Cardiac fibroblast (primary cell): ENCODE measurements at regions not wholly inside any gene's neighbourhood (a gene's known extent, or its start where the extent isn't known, plus 50 kb on each side); places are given as distances from the start of the nearest gene placed in this dataset.

ENCODE experiments used
- DNase-seq, 2 donors: peaks; one replicate each; pipeline versions ENCODE4 v3.0.0 to v3.0.0-alpha.2; 2010; ENCODE audit warnings: low read depth in 2 of 2
- H3K4me3 ChIP-seq, 2 donors: replicated peaks in 1 of 2; 1 replicate in 1 of 2; 2 replicates in 1 of 2; pipeline ENCODE4 v1.5.1; 2011; ENCODE audit warnings: low read depth in 2 of 2, low read length in 2 of 2, mild to moderate bottlenecking in 2 of 2, moderate library complexity in 1 of 2
- TF ChIP-seq, protein P1 (sequence below): IDR thresholded peaks from one replicate; pipeline ENCODE4 v1.5.1; 2011; ENCODE audit warnings: low read depth, mild to moderate bottlenecking, low read length, inconsistent platforms

DNA sequence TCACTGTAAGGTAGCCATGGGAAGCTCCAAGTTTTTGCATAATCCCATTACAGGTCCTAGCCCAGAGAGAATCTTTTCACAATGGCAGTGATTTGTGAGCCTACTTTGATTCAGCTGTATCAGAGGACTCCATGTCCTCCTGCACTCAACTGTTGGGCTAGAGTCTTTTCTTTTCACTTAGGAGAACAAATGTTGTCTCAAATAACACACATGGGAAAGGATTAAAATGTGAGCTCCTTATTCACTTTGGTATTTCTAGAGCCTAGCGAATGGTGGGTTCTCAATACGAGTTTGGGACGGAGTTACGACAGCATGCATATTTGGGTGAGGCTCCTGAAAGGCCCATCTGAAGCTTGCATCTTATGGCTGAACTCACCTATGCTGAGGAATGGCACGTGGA lies 183.5 kb upstream of the STEAP4 start:
- TF ChIP-seq, protein P1, sequence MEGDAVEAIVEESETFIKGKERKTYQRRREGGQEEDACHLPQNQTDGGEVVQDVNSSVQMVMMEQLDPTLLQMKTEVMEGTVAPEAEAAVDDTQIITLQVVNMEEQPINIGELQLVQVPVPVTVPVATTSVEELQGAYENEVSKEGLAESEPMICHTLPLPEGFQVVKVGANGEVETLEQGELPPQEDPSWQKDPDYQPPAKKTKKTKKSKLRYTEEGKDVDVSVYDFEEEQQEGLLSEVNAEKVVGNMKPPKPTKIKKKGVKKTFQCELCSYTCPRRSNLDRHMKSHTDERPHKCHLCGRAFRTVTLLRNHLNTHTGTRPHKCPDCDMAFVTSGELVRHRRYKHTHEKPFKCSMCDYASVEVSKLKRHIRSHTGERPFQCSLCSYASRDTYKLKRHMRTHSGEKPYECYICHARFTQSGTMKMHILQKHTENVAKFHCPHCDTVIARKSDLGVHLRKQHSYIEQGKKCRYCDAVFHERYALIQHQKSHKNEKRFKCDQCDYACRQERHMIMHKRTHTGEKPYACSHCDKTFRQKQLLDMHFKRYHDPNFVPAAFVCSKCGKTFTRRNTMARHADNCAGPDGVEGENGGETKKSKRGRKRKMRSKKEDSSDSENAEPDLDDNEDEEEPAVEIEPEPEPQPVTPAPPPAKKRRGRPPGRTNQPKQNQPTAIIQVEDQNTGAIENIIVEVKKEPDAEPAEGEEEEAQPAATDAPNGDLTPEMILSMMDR = no peak
- no peak for DNase-seq
- H3K4me3 ChIP-seq = no peak overlapping the region

DNA sequence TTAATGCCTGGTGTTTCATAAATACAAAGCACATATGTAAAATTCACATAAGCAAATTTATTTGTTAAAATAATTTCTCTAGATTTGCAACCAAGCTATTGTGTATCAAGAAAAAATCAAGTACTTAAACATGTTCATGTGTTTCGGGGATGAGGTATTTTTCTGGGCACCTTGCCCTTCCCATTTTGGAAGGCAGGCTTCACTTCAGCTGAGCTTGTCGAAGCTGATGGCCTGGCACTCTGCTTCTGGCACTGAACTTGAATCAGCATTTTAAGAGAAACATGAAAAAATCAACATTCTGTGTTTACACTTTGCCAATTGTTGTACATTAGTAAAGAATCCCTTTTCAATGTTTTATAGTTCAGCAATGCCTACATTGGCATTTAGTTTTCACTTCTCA lies 179.1 kb upstream of the STEAP4 start:
- TF ChIP-seq, protein P1 = no peak
- H3K4me3 ChIP-seq = no peak overlapping the region
- no peak for DNase-seq

DNA sequence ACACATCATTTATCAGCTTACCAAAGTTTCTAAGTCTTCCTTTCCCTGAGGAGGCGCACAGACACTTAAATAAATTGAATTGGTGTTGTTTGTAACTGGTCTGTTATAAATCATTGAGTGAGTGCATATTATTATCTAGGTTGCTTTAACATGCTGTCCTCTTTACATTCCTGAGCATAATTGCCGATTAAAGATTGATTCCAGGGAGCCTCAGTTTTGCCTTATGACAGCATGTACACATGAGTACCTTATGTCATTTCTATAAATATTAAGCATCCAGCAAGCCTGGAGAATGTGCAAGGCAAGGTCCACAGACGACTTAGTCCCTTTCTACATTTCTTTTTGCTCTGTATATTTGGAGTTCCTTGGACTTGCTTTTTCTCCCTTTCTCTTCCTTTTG lies 177.9 kb upstream of the STEAP4 start:
- no peak for DNase-seq
- TF ChIP-seq, protein P1 = no peak
- H3K4me3 ChIP-seq = no peak overlapping the region

DNA sequence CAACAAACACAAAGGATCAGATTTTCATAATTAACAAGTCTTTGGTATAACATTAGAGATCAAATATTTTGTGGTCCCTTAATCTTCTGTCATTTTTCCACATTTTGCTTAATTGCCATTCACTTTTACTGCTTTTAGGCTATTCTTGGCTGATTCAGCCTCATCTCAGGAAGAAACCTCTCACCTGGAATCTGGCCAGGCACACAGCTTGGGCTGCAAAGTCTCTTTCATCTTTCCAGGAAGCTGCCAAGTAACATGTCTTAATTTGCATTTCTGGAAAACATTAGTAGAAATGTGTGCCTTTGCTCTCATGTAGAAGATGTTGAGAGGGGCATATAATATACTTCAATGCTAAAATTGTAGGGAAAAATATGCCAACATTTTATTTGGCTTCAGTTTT lies 174.2 kb upstream of the STEAP4 start:
- TF ChIP-seq, protein P1 = no peak
- peak in 1 of 2 donors; percentile 0 for DNase-seq
- H3K4me3 ChIP-seq = no peak overlapping the region

DNA sequence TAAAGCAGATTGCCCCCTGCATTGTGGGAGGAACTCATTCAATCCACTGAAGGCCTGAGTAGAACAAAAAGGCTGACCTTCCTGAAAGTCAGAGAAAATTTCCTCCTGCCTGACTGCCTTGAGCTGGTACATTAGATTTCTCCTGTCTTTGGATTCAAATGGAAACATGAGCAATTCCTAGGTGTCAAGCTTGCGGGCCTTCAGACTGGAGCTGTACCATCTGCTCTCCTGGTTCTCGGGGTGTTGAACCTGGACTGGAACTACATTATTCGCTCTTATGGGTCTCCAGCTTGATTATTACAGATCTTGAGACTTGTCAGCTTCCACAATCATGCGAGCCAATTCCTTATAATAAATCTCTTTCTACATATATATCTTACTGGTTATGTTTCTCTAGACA lies 173.6 kb upstream of the STEAP4 start:
- TF ChIP-seq, protein P1 = no peak
- H3K4me3 ChIP-seq = no peak overlapping the region
- DNase-seq = no peak

DNA sequence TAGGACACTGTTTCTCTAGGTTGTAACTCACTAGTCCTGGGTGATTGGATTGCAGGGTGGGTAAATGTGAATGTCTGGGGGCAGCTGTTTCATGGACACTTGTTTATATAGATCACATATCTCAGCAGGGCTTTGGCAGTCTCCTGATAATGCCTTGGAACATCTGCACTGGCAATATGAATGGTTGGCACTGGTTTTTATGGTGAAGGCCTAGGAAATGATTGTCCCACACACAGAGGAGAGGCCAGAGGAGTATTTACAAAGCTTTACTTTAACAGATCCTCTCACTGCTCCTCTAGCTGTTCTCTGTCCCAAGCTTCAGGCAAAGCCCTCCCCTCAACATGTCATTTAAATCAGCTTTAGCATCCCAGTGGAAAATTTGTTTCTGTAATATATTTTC lies 171.3 kb upstream of the STEAP4 start:
- no peak for DNase-seq
- TF ChIP-seq, protein P1 = no peak
- H3K4me3 ChIP-seq = no peak overlapping the region

DNA sequence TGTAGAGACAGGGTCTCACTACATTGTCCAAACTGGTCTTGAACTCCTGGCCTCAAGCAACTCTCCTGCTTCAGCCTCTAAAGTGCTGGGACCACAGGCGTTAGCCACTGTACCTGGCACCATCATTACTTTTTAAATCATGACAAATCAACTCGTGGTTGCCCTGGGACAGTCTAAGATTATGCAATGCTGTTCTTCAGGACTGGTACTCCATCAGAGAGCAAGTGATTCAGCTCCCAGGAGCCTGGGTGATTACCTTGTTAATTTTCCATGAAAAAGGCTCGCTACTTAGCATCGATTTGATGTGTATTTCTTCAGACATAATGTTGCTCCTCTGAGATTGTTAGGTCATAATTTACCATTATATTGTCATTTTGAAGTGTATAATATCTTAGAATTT lies 158.9 kb upstream of the STEAP4 start:
- TF ChIP-seq, protein P1 = no peak
- no peak for DNase-seq
- H3K4me3 ChIP-seq = no peak overlapping the region
